GM21360 (cell line): ENCODE measurements at regions not wholly inside any gene's neighbourhood (a gene's known extent, or its start where the extent isn't known, plus 50 kb on each side); places are given as distances from the start of the nearest gene placed in this dataset.

Experiments
- ATAC-seq: cut with Tn5 transposase; IDR thresholded peaks from one replicate; pipeline ENCODE4 v1.9.1; 2021; ENCODE audit warnings: mild to moderate bottlenecking, moderate library complexity; ENCODE audit not compliant: unreplicated experiment

GRCh38 chr7:9945131-9945530, 1028.5 kb upstream of the PHF14 start:
- ATAC-seq = no peak

GRCh38 chr7:9945857-9946256, 1027.8 kb upstream of the PHF14 start:
- ATAC-seq = no peak

GRCh38 chr7:9955138-9955537, 1018.5 kb upstream of the PHF14 start:
- no peak for ATAC-seq

- ATAC-seq = no peak
Observed at GRCh38 chr7:9958486-9958885, 1015.2 kb upstream of the PHF14 start.

- ATAC-seq = no peak
Observed at GRCh38 chr7:9960460-9960859, 1013.2 kb upstream of the PHF14 start.

GRCh38 chr7:9961161-9961922, 1012.3 kb upstream of the PHF14 start:
- no peak for ATAC-seq

- ATAC-seq = no peak
Observed at GRCh38 chr7:9962742-9963141, 1010.9 kb upstream of the PHF14 start.

GRCh38 chr7:9978106-9979064, 995.3 kb upstream of the PHF14 start:
- ATAC-seq = no peak

- no peak for ATAC-seq
Observed at GRCh38 chr7:9981742-9982349, 991.8 kb upstream of the PHF14 start.

GRCh38 chr7:9983048-9983447, 990.6 kb upstream of the PHF14 start:
- no peak for ATAC-seq

GRCh38 chr7:10015687-10016086, 958.0 kb upstream of the PHF14 start:
- ATAC-seq = no peak

GRCh38 chr7:10022480-10022879, 951.2 kb upstream of the PHF14 start:
- no peak for ATAC-seq

- ATAC-seq = no peak
Observed at GRCh38 chr7:10022957-10023356, 950.7 kb upstream of the PHF14 start.

GRCh38 chr7:10034843-10035556, 938.7 kb upstream of the PHF14 start:
- no peak for ATAC-seq

GRCh38 chr7:10036693-10037092, 937.0 kb upstream of the PHF14 start:
- no peak for ATAC-seq

- no peak for ATAC-seq
Observed at GRCh38 chr7:10038351-10038750, 935.3 kb upstream of the PHF14 start.

- ATAC-seq = no peak
Observed at GRCh38 chr7:10040674-10041073, 933.0 kb upstream of the PHF14 start.

GRCh38 chr7:10070899-10071298, 902.8 kb upstream of the PHF14 start:
- ATAC-seq = no peak

GRCh38 chr7:10075866-10076265, 897.8 kb upstream of the PHF14 start:
- ATAC-seq = no peak

GRCh38 chr7:10076660-10077300, 896.9 kb upstream of the PHF14 start:
- ATAC-seq = no peak
